ENCODE measurements at regions not wholly inside any gene's neighbourhood (a gene's known extent, or its start where the extent isn't known, plus 50 kb on each side); places are given as distances from the start of the nearest gene placed in this dataset.
A peak's percentile ranks its signal among the peaks of the same experiment; 100 is the strongest.

- no peak for DNase-seq
These were observed 224.3 kb upstream of the S1PR3 start for GRCh38 chr9:88766778-88767503.

GRCh38 chr9:88767504-88767790, 223.8 kb upstream of the S1PR3 start:
- DNase-seq, result no peak

GRCh38 chr9:88772575-88772974, 218.7 kb upstream of the S1PR3 start:
- no peak for DNase-seq

- DNase-seq, result no peak
These were observed 218.1 kb upstream of the S1PR3 start for GRCh38 chr9:88773126-88773525.

GRCh38 chr9:88773627-88774244, 217.5 kb upstream of the S1PR3 start:
- DNase-seq, result no peak

GRCh38 chr9:88775037-88775471, 216.2 kb upstream of the S1PR3 start:
- DNase-seq, result no peak

GRCh38 chr9:88775559-88775958, 215.7 kb upstream of the S1PR3 start:
- no peak for DNase-seq

- DNase-seq, result no peak
These were observed 215.3 kb upstream of the S1PR3 start for GRCh38 chr9:88775966-88776365.

GRCh38 chr9:88776717-88777497, 214.4 kb upstream of the S1PR3 start:
- no peak for DNase-seq

GRCh38 chr9:88777498-88778312, 213.6 kb upstream of the S1PR3 start:
- no peak for DNase-seq

- DNase-seq, result peak in 1 of 2 experiments; percentile 14
These were observed 209.5 kb upstream of the S1PR3 start for GRCh38 chr9:88781628-88782391.

- no peak for DNase-seq
These were observed 208.1 kb upstream of the S1PR3 start for GRCh38 chr9:88782931-88783710.

GRCh38 chr9:88783711-88784083, 207.6 kb upstream of the S1PR3 start:
- DNase-seq, result no peak

- no peak for DNase-seq
These were observed 206.3 kb upstream of the S1PR3 start for GRCh38 chr9:88784960-88785359.

GRCh38 chr9:88786291-88787079, 204.8 kb upstream of the S1PR3 start:
- no peak for DNase-seq

GRCh38 chr9:88789785-88790184, 201.5 kb upstream of the S1PR3 start:
- DNase-seq, result no peak

- no peak for DNase-seq
These were observed 200.0 kb upstream of the S1PR3 start for GRCh38 chr9:88791105-88791805.

GRCh38 chr9:88792502-88792901, 198.8 kb upstream of the S1PR3 start:
- DNase-seq, result no peak

- no peak for DNase-seq
These were observed 197.2 kb upstream of the S1PR3 start for GRCh38 chr9:88794100-88794499.

GRCh38 chr9:88796947-88797346, 194.3 kb upstream of the S1PR3 start:
- no peak for DNase-seq

Measured in NCI-H446 (cell line).